H1 (cell line): ENCODE measurements at regions not wholly inside any gene's neighbourhood (a gene's known extent, or its start where the extent isn't known, plus 50 kb on each side); places are given as distances from the start of the nearest gene placed in this dataset.

ENCODE experiments used
- CTCF ChIA-PET: fragments of 300-600 bp; sonication (Branson Sonifier 250); formaldehyde crosslinking; loops from one replicate; lab custom pipeline; 2021; ENCODE audit not compliant: partially characterized antibody; lab: Charles Lee
- POLR2A ChIA-PET: fragments of 300-600 bp; sonication (Branson Sonifier 250); formaldehyde crosslinking; loops from one replicate; lab custom pipeline; 2021; ENCODE audit warnings: inconsistent platforms; ENCODE audit not compliant: partially characterized antibody; lab: Charles Lee
- DNase-seq, 2 experiments: peaks; one replicate each; pipeline versions ENCODE4 v3.0.0 to v3.0.0-alpha.2; 2010 to 2022; ENCODE audit warnings: low spot score in 2 of 2, low read depth in 1 of 2, mixed read lengths in 1 of 2
- FAIRE-seq: peaks from 2 replicates; lab custom pipeline; 2011; peaks lifted over from hg19 to GRCh38; lab: Jason Lieb, UNC
- H2AFZ ChIP-seq: 2 replicates; pipeline ENCODE4 v1.8.1; 2012; ENCODE audit warnings: low read length, inconsistent platforms
- H2AK5ac ChIP-seq: 2 replicates; pipeline ENCODE4 v1.6.1; 2013; ENCODE audit warnings: low read depth, low read length
- H2BK120ac ChIP-seq: replicated peaks from 2 replicates; pipeline ENCODE3; 2013; ENCODE audit warnings: low read depth, low read length, inconsistent platforms
- H2BK12ac ChIP-seq: 2 replicates; pipeline ENCODE4 v1.6.1; 2013; ENCODE audit warnings: low read depth, low read length
- H2BK15ac ChIP-seq: 2 replicates; pipeline ENCODE4 v1.6.1; 2013; ENCODE audit warnings: low read length
- H2BK20ac ChIP-seq: 2 replicates; pipeline ENCODE4 v1.6.1; 2013; ENCODE audit warnings: low read length
- H2BK5ac ChIP-seq: 2 replicates; pipeline ENCODE4 v1.6.1; 2013; ENCODE audit warnings: low read depth, low read length
- H3K14ac ChIP-seq: 2 replicates; pipeline ENCODE4 v1.6.1; 2013; ENCODE audit warnings: inconsistent platforms; ENCODE audit not compliant: insufficient read length
- H3K18ac ChIP-seq: 2 replicates; pipeline ENCODE4 v1.6.1; 2013; ENCODE audit warnings: low read length; ENCODE audit errors: extremely low read depth
- H3K23ac ChIP-seq: 2 replicates; pipeline ENCODE4 v1.6.1; 2013; ENCODE audit warnings: inconsistent platforms; ENCODE audit not compliant: insufficient read length
- H3K23me2 ChIP-seq: 2 replicates; pipeline ENCODE4 v1.6.1; 2013; ENCODE audit warnings: low read depth, low read length
- H3K27ac ChIP-seq: 2 replicates; pipeline ENCODE4 v1.6.1; 2011; ENCODE audit warnings: low read depth, low read length, inconsistent platforms
- H3K27me3 ChIP-seq, 4 experiments: replicated peaks in 1 of 4; 1 replicate in 1 of 4; 2 replicates in 3 of 4; pipeline versions ENCODE4 v1.6.1 to v1.8.1; 2011 to 2013; ENCODE audit warnings: low read length in 3 of 4, mild to moderate bottlenecking in 3 of 4, inconsistent platforms in 2 of 4, mixed read lengths in 2 of 4, moderate library complexity in 1 of 4; ENCODE audit not compliant: control insufficient read depth in 3 of 4, insufficient read depth in 3 of 4; ENCODE audit errors: extremely low read depth in 1 of 4
- H3K36me3 ChIP-seq, 4 experiments: 2 replicates each; pipeline versions ENCODE4 v1.6.1 to v1.8.1; 2011 to 2013; ENCODE audit warnings: mild to moderate bottlenecking in 4 of 4, low read length in 3 of 4, moderate library complexity in 2 of 4, control low read depth in 1 of 4, inconsistent platforms in 1 of 4; ENCODE audit not compliant: insufficient read depth in 4 of 4, control insufficient read depth in 2 of 4
- H3K4ac ChIP-seq: replicated peaks from 2 replicates; pipeline ENCODE3; 2013; ENCODE audit warnings: low read length, low read depth, mixed read lengths, inconsistent platforms; ENCODE audit not compliant: insufficient read length
- H3K4me1 ChIP-seq, 4 experiments: replicated peaks in 1 of 4; 1 replicate in 1 of 4; 2 replicates in 3 of 4; pipeline versions ENCODE4 v1.6.1 to v1.8.1; 2011 to 2013; ENCODE audit warnings: low read length in 3 of 4, inconsistent platforms in 2 of 4, mixed read lengths in 1 of 4; ENCODE audit not compliant: insufficient read depth in 4 of 4, control insufficient read depth in 3 of 4
- H3K4me2 ChIP-seq, 2 experiments: 2 replicates each; pipeline versions ENCODE4 v1.6.1 to v1.8.1; 2011 to 2013; ENCODE audit warnings: low read depth in 2 of 2, low read length in 2 of 2, control low read depth in 1 of 2, inconsistent platforms in 1 of 2, mild to moderate bottlenecking in 1 of 2; ENCODE audit not compliant: insufficient read depth in 1 of 2
- H3K4me3 ChIP-seq, 4 experiments: fragments of 200-600, 300-600 bp in 1 of 4; sonication (generic), shearing (Covaris generic), sonication (Bioruptor Twin) in 1 of 4; 2 replicates each; pipeline versions ENCODE4 v1.5.1 to v1.8.1; 2011 to 2016; ENCODE audit warnings: low read length in 4 of 4, low read depth in 3 of 4, control low read depth in 2 of 4, inconsistent platforms in 2 of 4, mild to moderate bottlenecking in 2 of 4, mixed read lengths in 1 of 4, moderate library complexity in 1 of 4; ENCODE audit not compliant: insufficient read depth in 2 of 4; ENCODE audit errors: extremely low read depth in 1 of 4
- H3K56ac ChIP-seq: replicated peaks from 2 replicates; pipeline ENCODE3; 2013; ENCODE audit warnings: low read depth, mild to moderate bottlenecking, mixed read lengths, low read length, inconsistent platforms; ENCODE audit not compliant: insufficient read length
- H3K79me1 ChIP-seq: 2 replicates; pipeline ENCODE4 v1.6.1; 2013; ENCODE audit warnings: low read depth, low read length, control low read depth
- H3K79me2 ChIP-seq, 2 experiments: 2 replicates each; pipeline versions ENCODE4 v1.6.1 to v1.8.1; 2012 to 2013; ENCODE audit warnings: low read length in 2 of 2, mild to moderate bottlenecking in 2 of 2, inconsistent platforms in 1 of 2; ENCODE audit not compliant: insufficient read depth in 2 of 2, control insufficient read depth in 1 of 2
- H3K9ac ChIP-seq, 4 experiments: replicated peaks in 1 of 4; 1 replicate in 1 of 4; 2 replicates in 3 of 4; pipeline versions ENCODE4 v1.6.1 to v1.8.1; 2011 to 2013; ENCODE audit warnings: low read depth in 3 of 4, low read length in 3 of 4, control low read depth in 2 of 4, mild to moderate bottlenecking in 2 of 4, moderate library complexity in 2 of 4, inconsistent platforms in 1 of 4; ENCODE audit errors: extremely low read depth in 1 of 4
- H3K9me3 ChIP-seq, 2 experiments: 2 replicates each; pipeline versions ENCODE4 v1.6.1 to v1.8.1; 2012 to 2013; ENCODE audit warnings: mild to moderate bottlenecking in 2 of 2, moderate library complexity in 2 of 2, control low read depth in 1 of 2, inconsistent platforms in 1 of 2, low read depth in 1 of 2, low read length in 1 of 2, mixed read lengths in 1 of 2; ENCODE audit not compliant: insufficient read depth in 2 of 2
- H4K20me1 ChIP-seq, 2 experiments: replicated peaks in 1 of 2; 2 replicates each; pipeline versions ENCODE3 to v1.8.1; 2011 to 2013; ENCODE audit warnings: inconsistent platforms in 2 of 2, low read length in 2 of 2, mild to moderate bottlenecking in 1 of 2; ENCODE audit not compliant: insufficient read depth in 2 of 2, control insufficient read depth in 1 of 2
- H4K5ac ChIP-seq: 2 replicates; pipeline ENCODE4 v1.6.1; 2013; ENCODE audit warnings: low read length, low read depth, mixed read lengths, inconsistent platforms; ENCODE audit not compliant: insufficient read length
- H4K8ac ChIP-seq: 2 replicates; pipeline ENCODE4 v1.8.0; 2013; ENCODE audit warnings: mild to moderate bottlenecking, moderate library complexity, low read length, inconsistent platforms; ENCODE audit not compliant: insufficient read depth; ENCODE audit errors: extremely low read depth
- H4K91ac ChIP-seq: replicated peaks from 2 replicates; pipeline ENCODE3; 2013; ENCODE audit warnings: low read length, mixed read lengths, inconsistent platforms; ENCODE audit not compliant: insufficient read length
- CEBPB ChIP-seq: IDR thresholded peaks from 2 replicates; pipeline ENCODE4 v1.6.1; 2012; ENCODE audit warnings: low read depth, low read length
- NRF1 ChIP-seq: IDR thresholded peaks from 2 replicates; pipeline ENCODE4 v1.6.1; 2011; ENCODE audit warnings: mild to moderate bottlenecking, low read depth, low read length, improper control_type of control experiment
- SP4 ChIP-seq: IDR thresholded peaks from 2 replicates; pipeline ENCODE4 v1.6.1; 2012; ENCODE audit warnings: low read length, inconsistent platforms
- WGBS, 2 experiments: shearing (Covaris generic) in 1 of 2; methylation state at CpG; one replicate each; pipeline versions ENCODE4 v1.1.6 to v1.1.7; 2013 to 2015; ENCODE audit warnings: low lambda C conversion rate in 2 of 2, mixed read lengths in 2 of 2, inconsistent platforms in 1 of 2, low coverage in 1 of 2, missing lambda C conversion rate in 1 of 2; ENCODE audit not compliant: insufficient replicate concordance in 2 of 2, insufficient coverage in 1 of 2, insufficient read length in 1 of 2; ENCODE audit errors: extremely low coverage in 1 of 2, missing lambda C conversion rate in 1 of 2; 5-methylcytosine and 5-hydroxymethylcytosine counted together

DNA sequence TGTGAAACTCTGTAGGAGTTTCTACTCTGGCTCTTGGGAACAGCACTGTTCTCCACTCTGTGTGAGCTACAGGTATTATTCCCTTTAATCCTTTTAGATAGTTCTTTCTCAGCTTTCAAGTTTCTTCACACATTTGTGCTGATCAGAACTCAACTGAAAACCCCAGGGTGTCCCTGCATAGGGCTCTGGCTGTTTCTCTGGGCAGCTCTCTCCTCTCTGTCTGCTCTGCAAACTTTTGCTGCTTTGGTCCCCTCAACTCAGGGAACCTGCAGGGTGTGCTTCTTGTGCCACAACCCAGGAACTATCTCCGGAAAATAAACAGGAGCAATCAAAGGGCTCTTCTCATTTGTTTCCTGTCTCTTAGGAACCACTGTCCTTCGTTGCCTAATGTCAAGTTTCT is 196.6 kb upstream of the GABRA2 start:
- H3K9me3 ChIP-seq, result no peaks in the 10 kb centered on the region
- peaks cover 0 to 3% (median 0%) of the 10 kb centered on the region in 4 experiments; a peak in 2 of 7 replicates for H3K4me1 ChIP-seq
- H2BK12ac ChIP-seq, result no peak overlapping the region
- no peak overlapping the region for H2BK5ac ChIP-seq
- no peak overlapping the region for H4K91ac ChIP-seq
- H2AK5ac ChIP-seq, result no peak overlapping the region
- no peak overlapping the region for H2BK120ac ChIP-seq
- H3K9ac ChIP-seq, result no peak overlapping the region
- no peak overlapping the region for H3K56ac ChIP-seq
- H3K4me2 ChIP-seq, result no peak overlapping the region
- WGBS, 2 experiments, result 83% methylated on average over 2 of the region's 2 CpGs; no CpG with 5 or more reads in 1 of the 2 experiments
- H2AFZ ChIP-seq, result peak overlapping the region; percentile 99
- H3K23me2 ChIP-seq, result no peaks in the 10 kb centered on the region
- H3K79me1 ChIP-seq, result no peaks in the 10 kb centered on the region
- TF ChIP-seq CEBPB, result no peak
- TF ChIP-seq NRF1, result no peak
- TF ChIP-seq SP4, result no peak
- TF ChIP-seq, all 59 proteins: peak for 0
- no peak overlapping the region for H3K4me3 ChIP-seq
- H4K8ac ChIP-seq, result no peak overlapping the region
- no peak overlapping the region for H3K18ac ChIP-seq
- H3K79me2 ChIP-seq, result no peaks in the 10 kb centered on the region
- H4K5ac ChIP-seq, result no peak overlapping the region
- POLR2A ChIA-PET, result no interaction called here
- CTCF ChIA-PET, result interaction anchor here (0.6 to 3.5 kb wide), 2 partner anchors 62 to 790 kb away, joined by 3 to 10 read pairs; no protein-coding TSS in a partner anchor
- no peak for FAIRE-seq
- no peaks in the 10 kb centered on the region for H3K27me3 ChIP-seq
- no peaks in the 10 kb centered on the region for H3K36me3 ChIP-seq
- H2BK20ac ChIP-seq, result no peak overlapping the region
- no peak overlapping the region for H3K27ac ChIP-seq
- H3K23ac ChIP-seq, result no peak overlapping the region
- peak; percentile 5 to 47 for DNase-seq
- H3K14ac ChIP-seq, result no peak overlapping the region
- H2BK15ac ChIP-seq, result no peak overlapping the region
- no peak overlapping the region for H3K4ac ChIP-seq
- no peaks in the 10 kb centered on the region for H4K20me1 ChIP-seq
